RWPE1 (cell line): ENCODE measurements at regions not wholly inside any gene's neighbourhood (a gene's known extent, or its start where the extent isn't known, plus 50 kb on each side); places are given as distances from the start of the nearest gene placed in this dataset.

Source experiments
- CTCF ChIA-PET: fragments of 350-600 bp; sonication (Branson Sonifier 250); formaldehyde crosslinking; extraction: SDS; loops from one replicate; lab custom pipeline; 2021; lab: Yijun Ruan, JAX
- POLR2A ChIA-PET: fragments of 400-600 bp; formaldehyde crosslinking; extraction: SDS; loops from one replicate; lab custom pipeline; 2020; ENCODE audit warnings: antibody characterized with exemption; ENCODE audit not compliant: low non-redundant PET; lab: Yijun Ruan, JAX
- DNase-seq: peaks from one replicate; pipeline ENCODE4 v3.0.0; 2012; ENCODE audit warnings: low spot score
- H3K27ac ChIP-seq: fragments of 450-650 bp; 2 replicates; pipeline ENCODE4 v1.5.1; 2017
- CTCF ChIP-seq: fragments of 450-650 bp; conservative IDR thresholded peaks from 2 replicates; pipeline ENCODE4 v1.5.1; 2017; ENCODE audit warnings: low read depth, mild to moderate bottlenecking

GRCh38 chr2:6423944-6424343 is 441.8 kb downstream of the CMPK2 start:
- ChIA-PET CTCF (no interaction called here), POLR2A (no interaction called here)
- H3K27ac ChIP-seq = no peak overlapping the region
- TF ChIP-seq CTCF = no peak
- DNase-seq = no peak

- POLR2A ChIA-PET = no interaction called here
- CTCF ChIA-PET = no interaction called here
- H3K27ac ChIP-seq = no peak overlapping the region
- TF ChIP-seq CTCF = no peak
- no peak for DNase-seq
Measured at GRCh38 chr2:6425032-6425431, 440.7 kb downstream of the CMPK2 start.

GRCh38 chr2:6429210-6429986 is 436.3 kb downstream of the CMPK2 start:
- H3K27ac ChIP-seq = no peak overlapping the region
- no peak for DNase-seq
- CTCF ChIA-PET = no interaction called here
- TF ChIP-seq CTCF = no peak
- POLR2A ChIA-PET = interaction anchor here (0.7 kb wide), 1 partner anchor 8 kb away, joined by 4 read pairs; no protein-coding TSS in a partner anchor

- ChIA-PET CTCF (no interaction called here), POLR2A (no interaction called here)
- no peak for TF ChIP-seq CTCF
- DNase-seq = no peak
- no peak overlapping the region for H3K27ac ChIP-seq
Measured at GRCh38 chr2:6434438-6434837, 431.3 kb downstream of the CMPK2 start.

- no peak for TF ChIP-seq CTCF
- no peak overlapping the region for H3K27ac ChIP-seq
- POLR2A ChIA-PET = no interaction called here
- CTCF ChIA-PET = no interaction called here
- no peak for DNase-seq
Measured at GRCh38 chr2:6441800-6442199, 423.9 kb downstream of the CMPK2 start.

GRCh38 chr2:6442252-6442985 is 423.3 kb downstream of the CMPK2 start:
- TF ChIP-seq CTCF = no peak
- POLR2A ChIA-PET = no interaction called here
- no peak for DNase-seq
- CTCF ChIA-PET = no interaction called here
- H3K27ac ChIP-seq = no peak overlapping the region
